ENCODE measurements at regions not wholly inside any gene's neighbourhood (a gene's known extent, or its start where the extent isn't known, plus 50 kb on each side); places are given as distances from the start of the nearest gene placed in this dataset.

DNA sequence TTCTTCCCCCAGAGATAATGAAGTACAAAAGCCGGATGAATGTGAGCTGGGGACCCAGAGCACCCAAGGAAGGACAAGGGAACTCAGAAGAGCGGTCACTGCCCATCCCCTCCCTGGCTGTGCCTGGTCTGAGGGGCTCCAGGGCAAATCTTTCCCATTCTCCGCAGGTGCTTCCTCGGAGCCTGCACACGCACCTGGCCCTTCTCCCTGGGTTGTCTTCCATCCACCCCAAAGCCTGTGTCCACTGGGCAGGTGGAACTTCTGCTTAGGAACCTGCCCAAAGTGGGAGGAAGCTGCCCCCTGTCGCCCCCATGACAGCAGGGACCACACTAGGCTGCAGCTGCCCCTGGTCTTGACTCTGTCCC is 121.0 kb upstream of the FGF3 start:
- TF ChIP-seq, protein P1, sequence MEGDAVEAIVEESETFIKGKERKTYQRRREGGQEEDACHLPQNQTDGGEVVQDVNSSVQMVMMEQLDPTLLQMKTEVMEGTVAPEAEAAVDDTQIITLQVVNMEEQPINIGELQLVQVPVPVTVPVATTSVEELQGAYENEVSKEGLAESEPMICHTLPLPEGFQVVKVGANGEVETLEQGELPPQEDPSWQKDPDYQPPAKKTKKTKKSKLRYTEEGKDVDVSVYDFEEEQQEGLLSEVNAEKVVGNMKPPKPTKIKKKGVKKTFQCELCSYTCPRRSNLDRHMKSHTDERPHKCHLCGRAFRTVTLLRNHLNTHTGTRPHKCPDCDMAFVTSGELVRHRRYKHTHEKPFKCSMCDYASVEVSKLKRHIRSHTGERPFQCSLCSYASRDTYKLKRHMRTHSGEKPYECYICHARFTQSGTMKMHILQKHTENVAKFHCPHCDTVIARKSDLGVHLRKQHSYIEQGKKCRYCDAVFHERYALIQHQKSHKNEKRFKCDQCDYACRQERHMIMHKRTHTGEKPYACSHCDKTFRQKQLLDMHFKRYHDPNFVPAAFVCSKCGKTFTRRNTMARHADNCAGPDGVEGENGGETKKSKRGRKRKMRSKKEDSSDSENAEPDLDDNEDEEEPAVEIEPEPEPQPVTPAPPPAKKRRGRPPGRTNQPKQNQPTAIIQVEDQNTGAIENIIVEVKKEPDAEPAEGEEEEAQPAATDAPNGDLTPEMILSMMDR (IDR thresholded peaks at IDR 0.05), result no peak
- no peak for TF ChIP-seq POLR2A (IDR thresholded peaks at IDR 0.05)
